H1 (cell line): ENCODE measurements at regions not wholly inside any gene's neighbourhood (a gene's known extent, or its start where the extent isn't known, plus 50 kb on each side); places are given as distances from the start of the nearest gene placed in this dataset.
"Not testable (repeated sequence)": the region's sequence is repeated elsewhere in the genome, so short reads cannot be mapped to it uniquely, and the experiment has no call there.

ENCODE experiments used
- CTCF ChIA-PET: fragments of 300-600 bp; sonication (Branson Sonifier 250); formaldehyde crosslinking; loops from one replicate; lab custom pipeline; 2021; ENCODE audit not compliant: partially characterized antibody; lab: Charles Lee
- POLR2A ChIA-PET: fragments of 300-600 bp; sonication (Branson Sonifier 250); formaldehyde crosslinking; loops from one replicate; lab custom pipeline; 2021; ENCODE audit warnings: inconsistent platforms; ENCODE audit not compliant: partially characterized antibody; lab: Charles Lee
- DNase-seq, 2 experiments: peaks; one replicate each; pipeline versions ENCODE4 v3.0.0 to v3.0.0-alpha.2; 2010 to 2022; ENCODE audit warnings: low spot score in 2 of 2, low read depth in 1 of 2, mixed read lengths in 1 of 2
- FAIRE-seq: peaks from 2 replicates; lab custom pipeline; 2011; peaks lifted over from hg19 to GRCh38; lab: Jason Lieb, UNC
- H2AFZ ChIP-seq: 2 replicates; pipeline ENCODE4 v1.8.1; 2012; ENCODE audit warnings: low read length, inconsistent platforms
- H2AK5ac ChIP-seq: 2 replicates; pipeline ENCODE4 v1.6.1; 2013; ENCODE audit warnings: low read depth, low read length
- H2BK120ac ChIP-seq: replicated peaks from 2 replicates; pipeline ENCODE3; 2013; ENCODE audit warnings: low read depth, low read length, inconsistent platforms
- H2BK12ac ChIP-seq: 2 replicates; pipeline ENCODE4 v1.6.1; 2013; ENCODE audit warnings: low read depth, low read length
- H2BK15ac ChIP-seq: 2 replicates; pipeline ENCODE4 v1.6.1; 2013; ENCODE audit warnings: low read length
- H2BK20ac ChIP-seq: 2 replicates; pipeline ENCODE4 v1.6.1; 2013; ENCODE audit warnings: low read length
- H2BK5ac ChIP-seq: 2 replicates; pipeline ENCODE4 v1.6.1; 2013; ENCODE audit warnings: low read depth, low read length
- H3K14ac ChIP-seq: 2 replicates; pipeline ENCODE4 v1.6.1; 2013; ENCODE audit warnings: inconsistent platforms; ENCODE audit not compliant: insufficient read length
- H3K18ac ChIP-seq: 2 replicates; pipeline ENCODE4 v1.6.1; 2013; ENCODE audit warnings: low read length; ENCODE audit errors: extremely low read depth
- H3K23ac ChIP-seq: 2 replicates; pipeline ENCODE4 v1.6.1; 2013; ENCODE audit warnings: inconsistent platforms; ENCODE audit not compliant: insufficient read length
- H3K23me2 ChIP-seq: 2 replicates; pipeline ENCODE4 v1.6.1; 2013; ENCODE audit warnings: low read depth, low read length
- H3K27ac ChIP-seq: 2 replicates; pipeline ENCODE4 v1.6.1; 2011; ENCODE audit warnings: low read depth, low read length, inconsistent platforms
- H3K27me3 ChIP-seq, 4 experiments: replicated peaks in 1 of 4; 1 replicate in 1 of 4; 2 replicates in 3 of 4; pipeline versions ENCODE4 v1.6.1 to v1.8.1; 2011 to 2013; ENCODE audit warnings: low read length in 3 of 4, mild to moderate bottlenecking in 3 of 4, inconsistent platforms in 2 of 4, mixed read lengths in 2 of 4, moderate library complexity in 1 of 4; ENCODE audit not compliant: control insufficient read depth in 3 of 4, insufficient read depth in 3 of 4; ENCODE audit errors: extremely low read depth in 1 of 4
- H3K36me3 ChIP-seq, 4 experiments: 2 replicates each; pipeline versions ENCODE4 v1.6.1 to v1.8.1; 2011 to 2013; ENCODE audit warnings: mild to moderate bottlenecking in 4 of 4, low read length in 3 of 4, moderate library complexity in 2 of 4, control low read depth in 1 of 4, inconsistent platforms in 1 of 4; ENCODE audit not compliant: insufficient read depth in 4 of 4, control insufficient read depth in 2 of 4
- H3K4ac ChIP-seq: replicated peaks from 2 replicates; pipeline ENCODE3; 2013; ENCODE audit warnings: low read length, low read depth, mixed read lengths, inconsistent platforms; ENCODE audit not compliant: insufficient read length
- H3K4me1 ChIP-seq, 4 experiments: replicated peaks in 1 of 4; 1 replicate in 1 of 4; 2 replicates in 3 of 4; pipeline versions ENCODE4 v1.6.1 to v1.8.1; 2011 to 2013; ENCODE audit warnings: low read length in 3 of 4, inconsistent platforms in 2 of 4, mixed read lengths in 1 of 4; ENCODE audit not compliant: insufficient read depth in 4 of 4, control insufficient read depth in 3 of 4
- H3K4me2 ChIP-seq, 2 experiments: 2 replicates each; pipeline versions ENCODE4 v1.6.1 to v1.8.1; 2011 to 2013; ENCODE audit warnings: low read depth in 2 of 2, low read length in 2 of 2, control low read depth in 1 of 2, inconsistent platforms in 1 of 2, mild to moderate bottlenecking in 1 of 2; ENCODE audit not compliant: insufficient read depth in 1 of 2
- H3K4me3 ChIP-seq, 4 experiments: fragments of 200-600, 300-600 bp in 1 of 4; sonication (generic), shearing (Covaris generic), sonication (Bioruptor Twin) in 1 of 4; 2 replicates each; pipeline versions ENCODE4 v1.5.1 to v1.8.1; 2011 to 2016; ENCODE audit warnings: low read length in 4 of 4, low read depth in 3 of 4, control low read depth in 2 of 4, inconsistent platforms in 2 of 4, mild to moderate bottlenecking in 2 of 4, mixed read lengths in 1 of 4, moderate library complexity in 1 of 4; ENCODE audit not compliant: insufficient read depth in 2 of 4; ENCODE audit errors: extremely low read depth in 1 of 4
- H3K56ac ChIP-seq: replicated peaks from 2 replicates; pipeline ENCODE3; 2013; ENCODE audit warnings: low read depth, mild to moderate bottlenecking, mixed read lengths, low read length, inconsistent platforms; ENCODE audit not compliant: insufficient read length
- H3K79me1 ChIP-seq: 2 replicates; pipeline ENCODE4 v1.6.1; 2013; ENCODE audit warnings: low read depth, low read length, control low read depth
- H3K79me2 ChIP-seq, 2 experiments: 2 replicates each; pipeline versions ENCODE4 v1.6.1 to v1.8.1; 2012 to 2013; ENCODE audit warnings: low read length in 2 of 2, mild to moderate bottlenecking in 2 of 2, inconsistent platforms in 1 of 2; ENCODE audit not compliant: insufficient read depth in 2 of 2, control insufficient read depth in 1 of 2
- H3K9ac ChIP-seq, 4 experiments: replicated peaks in 1 of 4; 1 replicate in 1 of 4; 2 replicates in 3 of 4; pipeline versions ENCODE4 v1.6.1 to v1.8.1; 2011 to 2013; ENCODE audit warnings: low read depth in 3 of 4, low read length in 3 of 4, control low read depth in 2 of 4, mild to moderate bottlenecking in 2 of 4, moderate library complexity in 2 of 4, inconsistent platforms in 1 of 4; ENCODE audit errors: extremely low read depth in 1 of 4
- H3K9me3 ChIP-seq, 2 experiments: 2 replicates each; pipeline versions ENCODE4 v1.6.1 to v1.8.1; 2012 to 2013; ENCODE audit warnings: mild to moderate bottlenecking in 2 of 2, moderate library complexity in 2 of 2, control low read depth in 1 of 2, inconsistent platforms in 1 of 2, low read depth in 1 of 2, low read length in 1 of 2, mixed read lengths in 1 of 2; ENCODE audit not compliant: insufficient read depth in 2 of 2
- H4K20me1 ChIP-seq, 2 experiments: replicated peaks in 1 of 2; 2 replicates each; pipeline versions ENCODE3 to v1.8.1; 2011 to 2013; ENCODE audit warnings: inconsistent platforms in 2 of 2, low read length in 2 of 2, mild to moderate bottlenecking in 1 of 2; ENCODE audit not compliant: insufficient read depth in 2 of 2, control insufficient read depth in 1 of 2
- H4K5ac ChIP-seq: 2 replicates; pipeline ENCODE4 v1.6.1; 2013; ENCODE audit warnings: low read length, low read depth, mixed read lengths, inconsistent platforms; ENCODE audit not compliant: insufficient read length
- H4K8ac ChIP-seq: 2 replicates; pipeline ENCODE4 v1.8.0; 2013; ENCODE audit warnings: mild to moderate bottlenecking, moderate library complexity, low read length, inconsistent platforms; ENCODE audit not compliant: insufficient read depth; ENCODE audit errors: extremely low read depth
- H4K91ac ChIP-seq: replicated peaks from 2 replicates; pipeline ENCODE3; 2013; ENCODE audit warnings: low read length, mixed read lengths, inconsistent platforms; ENCODE audit not compliant: insufficient read length
- WGBS, 2 experiments: shearing (Covaris generic) in 1 of 2; methylation state at CpG; one replicate each; pipeline versions ENCODE4 v1.1.6 to v1.1.7; 2013 to 2015; ENCODE audit warnings: low lambda C conversion rate in 2 of 2, mixed read lengths in 2 of 2, inconsistent platforms in 1 of 2, low coverage in 1 of 2, missing lambda C conversion rate in 1 of 2; ENCODE audit not compliant: insufficient replicate concordance in 2 of 2, insufficient coverage in 1 of 2, insufficient read length in 1 of 2; ENCODE audit errors: extremely low coverage in 1 of 2, missing lambda C conversion rate in 1 of 2; 5-methylcytosine and 5-hydroxymethylcytosine counted together

- H2BK20ac ChIP-seq, H4K20me1 ChIP-seq, POLR2A ChIA-PET, H3K4me2 ChIP-seq, H3K4ac ChIP-seq, H4K91ac ChIP-seq, H3K79me1 ChIP-seq, H3K18ac ChIP-seq, H3K9me3 ChIP-seq, H3K27ac ChIP-seq, H3K27me3 ChIP-seq, DNase-seq, H2BK5ac ChIP-seq, H4K5ac ChIP-seq, H2BK15ac ChIP-seq, H3K23me2 ChIP-seq, H2AK5ac ChIP-seq, FAIRE-seq, H3K23ac ChIP-seq, H3K56ac ChIP-seq, H2AFZ ChIP-seq, H4K8ac ChIP-seq, H3K14ac ChIP-seq, H2BK120ac ChIP-seq, H3K4me3 ChIP-seq, H3K9ac ChIP-seq, H3K79me2 ChIP-seq, H2BK12ac ChIP-seq, H3K4me1 ChIP-seq, H3K36me3 ChIP-seq: not testable (repeated sequence)
- CTCF ChIA-PET = interaction anchor here (4.2 to 5.2 kb wide), 2 partner anchors 10 to 25 kb away, joined by 14 to 25 read pairs; no protein-coding TSS in a partner anchor
- WGBS, 2 experiments = 91% methylated on average over 9 of the region's 9 CpGs; no CpG with 5 or more reads in 1 of the 2 experiments
These were observed 56.1 kb upstream of the FRG2C start for GRCh38 chr3:75607996-75608395.

GRCh38 chr3:75609598-75609997, 54.5 kb upstream of the FRG2C start:
- H3K14ac ChIP-seq, CTCF ChIA-PET, H4K8ac ChIP-seq, H4K20me1 ChIP-seq, H2BK120ac ChIP-seq, H4K5ac ChIP-seq, H3K27me3 ChIP-seq, H4K91ac ChIP-seq, H3K56ac ChIP-seq, H3K79me1 ChIP-seq, H3K4me1 ChIP-seq, H3K27ac ChIP-seq, H2BK15ac ChIP-seq, H2BK5ac ChIP-seq, H3K9me3 ChIP-seq, H3K4ac ChIP-seq, FAIRE-seq, H3K23me2 ChIP-seq, H2BK12ac ChIP-seq, H2BK20ac ChIP-seq, H3K23ac ChIP-seq, H3K18ac ChIP-seq, H3K4me2 ChIP-seq, H2AK5ac ChIP-seq, POLR2A ChIA-PET, DNase-seq, H3K36me3 ChIP-seq, H3K9ac ChIP-seq, H3K79me2 ChIP-seq, H3K4me3 ChIP-seq, H2AFZ ChIP-seq: not testable (repeated sequence)
- 80% methylated on average over 2 of the region's 26 CpGs; no CpG with 5 or more reads in 1 of the 2 experiments for WGBS, 2 experiments
